ENCODE measurements at regions not wholly inside any gene's neighbourhood (a gene's known extent, or its start where the extent isn't known, plus 50 kb on each side); places are given as distances from the start of the nearest gene placed in this dataset.

- Mint-ChIP-seq H3K27ac (no peak overlapping the region), H3K27me3 (ENCODE audit: insufficient read depth, low read depth, poor library complexity) (no peaks in the 10 kb centered on the region), H3K36me3 (ENCODE audit: low read depth) (no peaks in the 10 kb centered on the region), H3K9me3 (no peaks in the 10 kb centered on the region), H3K4me1 (peaks cover 18% of the 10 kb centered on the region), H3K4me3 (no peak overlapping the region)
- no peak overlapping the region for H3K27ac ChIP-seq (ENCODE audit: low read depth)
- H3K79me2 ChIP-seq (replicated peaks; ENCODE audit: insufficient read depth), result no peaks in the 10 kb centered on the region
- H4K20me1 ChIP-seq (replicated peaks; ENCODE audit: insufficient read depth), result no peaks in the 10 kb centered on the region
- H3K27me3 ChIP-seq (ENCODE audit: insufficient read depth), result no peaks in the 10 kb centered on the region
- H3K9me2 ChIP-seq (ENCODE audit: insufficient read depth), result 0 out of 2 replicates have a peak, but pooled peaks cover under 1% of the 10 kb centered on the region
- H3K4me3 ChIP-seq, result no peak overlapping the region
- no peak overlapping the region for H2AFZ ChIP-seq
- peak; percentile 42 for DNase-seq (ENCODE audit: low spot score)
- H3K36me3 ChIP-seq (ENCODE audit: insufficient read depth), result no peaks in the 10 kb centered on the region
- H3K4me2 ChIP-seq, result no peak overlapping the region
- TF ChIP-seq CTCF (conservative IDR thresholded peaks at IDR 0.05; ENCODE audit: low read depth in 2 of 2) (peak in 1 of 2 experiments; percentile 43; a peak in 2 of 4 replicates), EZH2phosphoT487 (IDR thresholded peaks at IDR 0.05; ENCODE audit: unreplicated experiment) (no peak)
- peak; percentile 36; the same call in 2 of the 3 replicates for ATAC-seq
- H3K4me1 ChIP-seq (ENCODE audit: insufficient read depth), result 0 out of 2 replicates have a peak, but pooled peaks cover 15% of the 10 kb centered on the region
- H3F3A ChIP-seq (replicated peaks; ENCODE audit: low read depth), result no peaks in the 10 kb centered on the region
These were observed 370.6 kb upstream of the MAN1A1 start for GRCh38 chr6:119720160-119720559.

- H3F3A ChIP-seq (replicated peaks; ENCODE audit: low read depth), result no peaks in the 10 kb centered on the region
- no peak overlapping the region for H2AFZ ChIP-seq
- no peaks in the 10 kb centered on the region for H4K20me1 ChIP-seq (replicated peaks; ENCODE audit: insufficient read depth)
- H3K4me1 Mint-ChIP-seq, result peaks cover 16% of the 10 kb centered on the region
- DNase-seq (ENCODE audit: low spot score) (no peak), ATAC-seq (no peak)
- peaks cover 15% of the 10 kb centered on the region; the same call in 1 of the 2 replicates for H3K9me2 ChIP-seq (ENCODE audit: insufficient read depth)
- no peak overlapping the region for H3K4me2 ChIP-seq
- H3K27ac ChIP-seq (ENCODE audit: low read depth), result no peak overlapping the region
- no peaks in the 10 kb centered on the region for H3K79me2 ChIP-seq (replicated peaks; ENCODE audit: insufficient read depth)
- no peaks in the 10 kb centered on the region for H3K27me3 ChIP-seq (ENCODE audit: insufficient read depth)
- H3K9me3 Mint-ChIP-seq, result no peaks in the 10 kb centered on the region
- no peaks in the 10 kb centered on the region for H3K27me3 Mint-ChIP-seq (ENCODE audit: insufficient read depth, low read depth, poor library complexity)
- no peaks in the 10 kb centered on the region for H3K36me3 Mint-ChIP-seq (ENCODE audit: low read depth)
- H3K4me3 Mint-ChIP-seq, result no peak overlapping the region
- no peak overlapping the region for H3K27ac Mint-ChIP-seq
- no peak overlapping the region for H3K4me3 ChIP-seq
- H3K36me3 ChIP-seq (ENCODE audit: insufficient read depth), result no peaks in the 10 kb centered on the region
- 0 out of 2 replicates have a peak, but pooled peaks cover 15% of the 10 kb centered on the region for H3K4me1 ChIP-seq (ENCODE audit: insufficient read depth)
- no peak for TF ChIP-seq EZH2phosphoT487 (IDR thresholded peaks at IDR 0.05; ENCODE audit: unreplicated experiment)
- TF ChIP-seq EZH2 (IDR thresholded peaks at IDR 0.05; ENCODE audit: low read depth, unreplicated experiment), result no peak
- TF ChIP-seq CREB1 (CRISPR knock-in tag; IDR thresholded peaks at IDR 0.05; ENCODE audit: low read depth), result no peak
- no peak for TF ChIP-seq POLR2AphosphoS5 (IDR thresholded peaks at IDR 0.05; ENCODE audit: low read depth)
- TF ChIP-seq REST (IDR thresholded peaks at IDR 0.05; ENCODE audit: unreplicated experiment), result no peak
- no peak for TF ChIP-seq JUNB (IDR thresholded peaks at IDR 0.05; ENCODE audit: unreplicated experiment)
- TF ChIP-seq STAT1 (IDR thresholded peaks at IDR 0.05; ENCODE audit: unreplicated experiment), result no peak
- no peak for TF ChIP-seq ZNF331 (CRISPR knock-in tag; IDR thresholded peaks at IDR 0.05; ENCODE audit: low read depth)
- no peak for TF ChIP-seq ZNF114 (CRISPR knock-in tag; IDR thresholded peaks at IDR 0.05)
- TF ChIP-seq NANOG (IDR thresholded peaks at IDR 0.05; ENCODE audit: borderline replicate concordance), result no peak
- no peak for TF ChIP-seq ETS1 (IDR thresholded peaks at IDR 0.05)
These were observed 368.4 kb upstream of the MAN1A1 start for GRCh38 chr6:119717942-119718341.
